ENCODE measurements at regions not wholly inside any gene's neighbourhood (a gene's known extent, or its start where the extent isn't known, plus 50 kb on each side); places are given as distances from the start of the nearest gene placed in this dataset.

- no peak for ATAC-seq
- TF ChIP-seq ZNF565 (CRISPR knock-in tag; conservative IDR thresholded peaks at IDR 0.05; ENCODE audit: low read depth), result no peak
These were observed 1230.4 kb downstream of the PCDH18 start for GRCh38 chr4:136301749-136302495.

DNA sequence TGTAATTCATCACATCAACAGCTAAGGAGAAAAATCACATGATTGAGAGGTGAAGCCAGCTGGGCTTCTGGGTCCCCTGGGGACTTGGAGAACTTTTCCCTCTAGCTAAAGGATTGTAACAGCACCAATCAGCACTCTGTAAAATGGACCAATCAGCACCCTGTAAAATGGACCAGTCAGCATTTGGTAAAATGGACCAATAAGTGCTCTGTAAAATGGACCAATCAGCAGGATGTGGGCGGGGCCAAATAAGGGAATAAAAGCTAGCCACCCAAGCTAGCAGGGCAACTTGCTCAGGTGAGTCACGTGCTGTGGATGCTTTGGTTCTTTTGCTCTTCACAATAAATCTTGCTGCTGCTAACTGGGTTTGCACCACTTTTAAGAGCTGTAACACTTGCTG, 1248.3 kb downstream of the PCDH18 start:
- TF ChIP-seq POU6F1 (CRISPR knock-in tag; IDR thresholded peaks at IDR 0.05; ENCODE audit: borderline replicate concordance, low read depth) (no peak), PPARA (CRISPR knock-in tag; IDR thresholded peaks at IDR 0.05; ENCODE audit: borderline replicate concordance) (no peak), OSR1 (CRISPR knock-in tag; IDR thresholded peaks at IDR 0.05) (no peak), ZFP30 (CRISPR knock-in tag; IDR thresholded peaks at IDR 0.05) (no peak), SNAI2 (CRISPR knock-in tag; IDR thresholded peaks at IDR 0.05) (no peak), ESRRG (CRISPR knock-in tag; IDR thresholded peaks at IDR 0.05) (no peak), CREB5 (CRISPR knock-in tag; IDR thresholded peaks at IDR 0.05; ENCODE audit: low read depth) (no peak), ISL1 (CRISPR knock-in tag; IDR thresholded peaks at IDR 0.05) (no peak), BACH2 (CRISPR knock-in tag; IDR thresholded peaks at IDR 0.05; ENCODE audit: borderline replicate concordance) (no peak), ZNF565 (CRISPR knock-in tag; conservative IDR thresholded peaks at IDR 0.05; ENCODE audit: low read depth) (no peak), ZFP3 (CRISPR knock-in tag; IDR thresholded peaks at IDR 0.05) (no peak), GLIS3 (CRISPR knock-in tag; IDR thresholded peaks at IDR 0.05) (no peak), ZC3H10 (CRISPR knock-in tag; IDR thresholded peaks at IDR 0.05) (no peak), TCF4 (CRISPR knock-in tag; IDR thresholded peaks at IDR 0.05; ENCODE audit: borderline replicate concordance) (no peak), RARB (CRISPR knock-in tag; IDR thresholded peaks at IDR 0.05) (no peak), TOX (CRISPR knock-in tag; IDR thresholded peaks at IDR 0.05; ENCODE audit: borderline replicate concordance) (no peak), CSDC2 (CRISPR knock-in tag; IDR thresholded peaks at IDR 0.05) (no peak)
- TF ChIP-seq, protein P1, sequence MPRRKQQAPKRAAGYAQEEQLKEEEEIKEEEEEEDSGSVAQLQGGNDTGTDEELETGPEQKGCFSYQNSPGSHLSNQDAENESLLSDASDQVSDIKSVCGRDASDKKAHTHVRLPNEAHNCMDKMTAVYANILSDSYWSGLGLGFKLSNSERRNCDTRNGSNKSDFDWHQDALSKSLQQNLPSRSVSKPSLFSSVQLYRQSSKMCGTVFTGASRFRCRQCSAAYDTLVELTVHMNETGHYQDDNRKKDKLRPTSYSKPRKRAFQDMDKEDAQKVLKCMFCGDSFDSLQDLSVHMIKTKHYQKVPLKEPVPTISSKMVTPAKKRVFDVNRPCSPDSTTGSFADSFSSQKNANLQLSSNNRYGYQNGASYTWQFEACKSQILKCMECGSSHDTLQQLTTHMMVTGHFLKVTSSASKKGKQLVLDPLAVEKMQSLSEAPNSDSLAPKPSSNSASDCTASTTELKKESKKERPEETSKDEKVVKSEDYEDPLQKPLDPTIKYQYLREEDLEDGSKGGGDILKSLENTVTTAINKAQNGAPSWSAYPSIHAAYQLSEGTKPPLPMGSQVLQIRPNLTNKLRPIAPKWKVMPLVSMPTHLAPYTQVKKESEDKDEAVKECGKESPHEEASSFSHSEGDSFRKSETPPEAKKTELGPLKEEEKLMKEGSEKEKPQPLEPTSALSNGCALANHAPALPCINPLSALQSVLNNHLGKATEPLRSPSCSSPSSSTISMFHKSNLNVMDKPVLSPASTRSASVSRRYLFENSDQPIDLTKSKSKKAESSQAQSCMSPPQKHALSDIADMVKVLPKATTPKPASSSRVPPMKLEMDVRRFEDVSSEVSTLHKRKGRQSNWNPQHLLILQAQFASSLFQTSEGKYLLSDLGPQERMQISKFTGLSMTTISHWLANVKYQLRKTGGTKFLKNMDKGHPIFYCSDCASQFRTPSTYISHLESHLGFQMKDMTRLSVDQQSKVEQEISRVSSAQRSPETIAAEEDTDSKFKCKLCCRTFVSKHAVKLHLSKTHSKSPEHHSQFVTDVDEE (CRISPR knock-in tag; IDR thresholded peaks at IDR 0.05), result no peak
- TF ChIP-seq, protein P2, sequence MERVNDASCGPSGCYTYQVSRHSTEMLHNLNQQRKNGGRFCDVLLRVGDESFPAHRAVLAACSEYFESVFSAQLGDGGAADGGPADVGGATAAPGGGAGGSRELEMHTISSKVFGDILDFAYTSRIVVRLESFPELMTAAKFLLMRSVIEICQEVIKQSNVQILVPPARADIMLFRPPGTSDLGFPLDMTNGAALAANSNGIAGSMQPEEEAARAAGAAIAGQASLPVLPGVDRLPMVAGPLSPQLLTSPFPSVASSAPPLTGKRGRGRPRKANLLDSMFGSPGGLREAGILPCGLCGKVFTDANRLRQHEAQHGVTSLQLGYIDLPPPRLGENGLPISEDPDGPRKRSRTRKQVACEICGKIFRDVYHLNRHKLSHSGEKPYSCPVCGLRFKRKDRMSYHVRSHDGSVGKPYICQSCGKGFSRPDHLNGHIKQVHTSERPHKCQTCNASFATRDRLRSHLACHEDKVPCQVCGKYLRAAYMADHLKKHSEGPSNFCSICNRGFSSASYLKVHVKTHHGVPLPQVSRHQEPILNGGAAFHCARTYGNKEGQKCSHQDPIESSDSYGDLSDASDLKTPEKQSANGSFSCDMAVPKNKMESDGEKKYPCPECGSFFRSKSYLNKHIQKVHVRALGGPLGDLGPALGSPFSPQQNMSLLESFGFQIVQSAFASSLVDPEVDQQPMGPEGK (CRISPR knock-in tag; IDR thresholded peaks at IDR 0.05; ENCODE audit: borderline replicate concordance), result no peak
- TF ChIP-seq, protein P3, sequence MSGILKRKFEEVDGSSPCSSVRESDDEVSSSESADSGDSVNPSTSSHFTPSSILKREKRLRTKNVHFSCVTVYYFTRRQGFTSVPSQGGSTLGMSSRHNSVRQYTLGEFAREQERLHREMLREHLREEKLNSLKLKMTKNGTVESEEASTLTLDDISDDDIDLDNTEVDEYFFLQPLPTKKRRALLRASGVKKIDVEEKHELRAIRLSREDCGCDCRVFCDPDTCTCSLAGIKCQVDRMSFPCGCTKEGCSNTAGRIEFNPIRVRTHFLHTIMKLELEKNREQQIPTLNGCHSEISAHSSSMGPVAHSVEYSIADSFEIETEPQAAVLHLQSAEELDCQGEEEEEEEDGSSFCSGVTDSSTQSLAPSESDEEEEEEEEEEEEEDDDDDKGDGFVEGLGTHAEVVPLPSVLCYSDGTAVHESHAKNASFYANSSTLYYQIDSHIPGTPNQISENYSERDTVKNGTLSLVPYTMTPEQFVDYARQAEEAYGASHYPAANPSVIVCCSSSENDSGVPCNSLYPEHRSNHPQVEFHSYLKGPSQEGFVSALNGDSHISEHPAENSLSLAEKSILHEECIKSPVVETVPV (CRISPR knock-in tag; IDR thresholded peaks at IDR 0.05), result no peak
- ATAC-seq, result no peak

DNA sequence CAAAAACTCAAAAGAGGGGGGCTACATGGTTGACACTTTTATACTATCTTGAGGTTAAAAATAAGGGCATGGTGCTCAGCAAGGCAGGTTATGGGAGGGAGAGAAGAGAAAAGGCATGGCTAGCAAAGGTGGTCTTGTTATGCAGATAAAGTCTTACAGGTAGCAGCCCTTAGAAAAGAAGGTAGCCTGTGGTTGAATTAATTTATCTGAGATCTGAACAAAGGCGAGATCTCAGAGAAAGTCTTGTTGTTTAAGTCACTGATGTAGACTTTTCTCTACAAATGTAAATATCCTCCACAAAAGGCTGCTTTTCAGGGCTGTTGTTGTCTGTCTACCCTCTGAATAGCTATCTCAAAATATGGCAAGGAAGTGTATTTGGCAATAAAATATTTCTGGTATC, 1250.4 kb downstream of the PCDH18 start:
- ATAC-seq, result no peak
- TF ChIP-seq ESRRG (CRISPR knock-in tag; IDR thresholded peaks at IDR 0.05) (no peak), ARNTL (CRISPR knock-in tag; IDR thresholded peaks at IDR 0.05; ENCODE audit: borderline replicate concordance, low read depth) (no peak), OSR1 (CRISPR knock-in tag; IDR thresholded peaks at IDR 0.05) (no peak), ZNF565 (CRISPR knock-in tag; conservative IDR thresholded peaks at IDR 0.05; ENCODE audit: low read depth) (no peak)

Data from SK-N-SH treated with all-trans-retinoic acid at 6 μM for 48 hours (cell line).